ENCODE measurements at regions not wholly inside any gene's neighbourhood (a gene's known extent, or its start where the extent isn't known, plus 50 kb on each side); places are given as distances from the start of the nearest gene placed in this dataset.

DNA sequence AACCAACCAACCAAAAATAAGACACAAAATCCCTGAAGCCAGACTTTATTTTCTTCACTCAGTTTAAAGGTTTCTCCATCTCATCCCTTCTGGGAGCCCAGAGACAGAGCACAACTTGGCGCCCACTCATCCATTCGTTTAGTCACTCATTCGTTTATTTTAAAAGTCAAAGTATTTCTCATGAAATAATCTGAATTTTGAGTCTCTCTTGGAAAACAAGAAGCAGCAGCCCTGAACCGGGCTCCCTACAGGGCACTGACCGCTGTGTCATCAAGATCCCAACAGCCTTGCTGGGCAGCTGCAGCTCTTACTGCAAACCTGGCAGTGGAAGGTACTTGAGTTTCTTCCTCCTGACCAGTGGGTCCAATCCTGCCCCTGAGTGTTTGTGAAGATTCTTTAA is 171.6 kb downstream of the THBS2 start:
- no peaks in the 10 kb centered on the region for H3K9me3 ChIP-seq (ENCODE audit: control insufficient read depth, insufficient read depth, low read length)
- H2AFZ ChIP-seq (replicated peaks; ENCODE audit: low read length, poor library complexity): peak overlapping the region; percentile 48
- WGBS, 2 experiments (ENCODE audit: extremely low coverage in 2 of 2, insufficient read length in 1 of 2): 100% methylated on average over 1 of the region's 5 CpGs; no CpG with 5 or more reads in 1 of the 2 experiments
- no peaks in the 10 kb centered on the region for H3K27me3 ChIP-seq (ENCODE audit: control insufficient read depth, insufficient read depth, low read length)
- in situ Hi-C loops (cut with MboI; ENCODE audit: low sequenced_read_pairs) (no loop called here), dilution Hi-C loops (cut with HindIII; ENCODE audit: low sequenced_read_pairs, unreplicated experiment) (no loop called here), intact Hi-C loops (cut with micrococcal nuclease) (no loop called here)
- no peak overlapping the region for H3K4me2 ChIP-seq (ENCODE audit: low read depth, low read length)
- no peak overlapping the region for H3K4me3 ChIP-seq (ENCODE audit: insufficient read depth, low read depth, low read length)
- CTCF ChIA-PET: no interaction called here
- peak; percentile 56 for DNase-seq
- H2BK5ac ChIP-seq (ENCODE audit: low read depth, low read length, poor library complexity, severe bottlenecking): peak overlapping the region; percentile 13
- no peak overlapping the region for H3K9ac ChIP-seq (ENCODE audit: low read depth, low read length)
- no peak overlapping the region for H3K18ac ChIP-seq (ENCODE audit: low read depth, low read length)
- H3K23ac ChIP-seq (ENCODE audit: low read depth, low read length): no peak overlapping the region
- no TSS peak for BruUV-seq (replicated peaks)
- H4K8ac ChIP-seq (ENCODE audit: low read depth in 2 of 2, low read length in 2 of 2): no peak overlapping the region
- POLR2A ChIA-PET (ENCODE audit: unreplicated experiment): no interaction called here
- 0 out of 2 replicates have a peak overlapping the region, but pooled peaks have one; percentile 28 for H3K14ac ChIP-seq (replicated peaks; ENCODE audit: low read depth, low read length)
- ATAC-seq (ENCODE audit: low read depth): peak; percentile 53
- H4K91ac ChIP-seq (ENCODE audit: insufficient read depth, low read depth, low read length): no peak overlapping the region
- H4K20me1 ChIP-seq (ENCODE audit: insufficient read depth, low read length): no peaks in the 10 kb centered on the region
- no peaks in the 10 kb centered on the region; the same call in 1 of the 2 replicates for H3K4me1 ChIP-seq (ENCODE audit: control insufficient read depth, insufficient read depth, low read length)
- H3K56ac ChIP-seq (ENCODE audit: extremely low read depth, insufficient read depth, low read length): no peak overlapping the region
- H3K9me1 ChIP-seq (ENCODE audit: insufficient read depth, low read length): no peaks in the 10 kb centered on the region
- no peak overlapping the region for H4K5ac ChIP-seq (ENCODE audit: low read depth, low read length)
- no peaks in the 10 kb centered on the region for H3K36me3 ChIP-seq (ENCODE audit: control insufficient read depth, insufficient read depth, low read length)
- H2BK120ac ChIP-seq (ENCODE audit: low read depth, low read length): peak overlapping the region; percentile 70; the same call in 1 of the 2 replicates
- H3K27ac ChIP-seq (ENCODE audit: insufficient read depth, low read length): no peak overlapping the region
- no peak overlapping the region for H2AK9ac ChIP-seq (replicated peaks; ENCODE audit: low read depth, low read length, poor library complexity)
- no peak overlapping the region; the same call in 1 of the 2 replicates for H3K4ac ChIP-seq (ENCODE audit: low read depth, low read length)
- no peaks in the 10 kb centered on the region for H3K79me1 ChIP-seq (ENCODE audit: low read depth in 1 of 2, low read length in 2 of 2)
- H2AK5ac ChIP-seq (ENCODE audit: low read depth, low read length): no peak overlapping the region
- TF ChIP-seq CHD1 (IDR thresholded peaks at IDR 0.05; ENCODE audit: low read depth, low read length): no peak
- H2BK20ac ChIP-seq (ENCODE audit: low read depth, low read length): no peak overlapping the region
- no peak overlapping the region; the same call in 2 of the 3 replicates for H2BK15ac ChIP-seq (ENCODE audit: low read depth, low read length)
